GM04504 (cell line): ENCODE measurements at regions not wholly inside any gene's neighbourhood (a gene's known extent, or its start where the extent isn't known, plus 50 kb on each side); places are given as distances from the start of the nearest gene placed in this dataset.
A peak's percentile ranks its signal among the peaks of the same experiment; 100 is the strongest.

Source experiments
- DNase-seq: peaks from one replicate; pipeline ENCODE4 v3.0.0-alpha.2; 2012; ENCODE audit warnings: low read depth

- DNase-seq = no peak
Observed at GRCh38 chr13:44276061-44276460, 97.6 kb upstream of the SERP2 start.

DNA sequence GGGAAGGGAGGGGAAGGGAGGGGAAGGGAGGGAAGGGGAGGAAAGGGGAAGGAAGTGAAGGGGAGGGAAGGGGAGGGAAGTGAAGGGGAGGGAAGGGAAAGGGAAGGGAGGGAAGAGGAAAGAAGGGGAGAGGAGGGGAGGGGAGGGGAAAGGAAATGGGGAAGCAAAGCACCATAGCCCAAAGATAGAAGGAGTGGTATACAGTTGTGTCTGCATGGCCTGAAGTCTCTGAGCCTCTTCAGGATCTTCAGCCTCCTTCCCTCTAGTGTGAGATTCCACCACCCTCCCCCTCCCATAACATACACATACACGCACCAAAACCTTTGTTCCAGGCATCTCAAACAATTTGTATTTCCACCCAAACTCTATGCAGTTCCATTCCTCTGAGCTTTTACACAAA, 96.2 kb upstream of the SERP2 start:
- DNase-seq = no peak

DNA sequence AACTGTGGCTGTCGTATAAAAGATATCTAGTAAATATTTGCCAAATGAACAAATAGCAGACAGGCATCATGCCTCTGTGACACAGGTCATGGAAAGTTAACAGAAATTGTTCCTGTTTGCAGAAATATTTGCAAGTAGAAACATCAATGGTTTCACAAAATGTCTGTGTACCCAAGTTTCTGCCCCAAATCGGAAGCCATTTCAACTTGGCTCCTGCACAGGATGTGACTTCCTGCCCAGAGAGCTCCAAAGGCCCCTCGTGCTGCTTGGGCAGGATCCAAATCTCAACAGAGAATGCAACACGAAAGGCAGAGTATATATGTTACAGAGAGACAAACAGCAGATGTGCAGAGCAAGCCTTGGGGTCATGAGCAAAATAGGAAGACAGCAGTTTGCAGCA, 95.5 kb upstream of the SERP2 start:
- no peak for DNase-seq

GRCh38 chr13:44280456-44280855, 93.2 kb upstream of the SERP2 start:
- DNase-seq = no peak

GRCh38 chr13:44281252-44282000, 92.2 kb upstream of the SERP2 start:
- no peak for DNase-seq

DNA sequence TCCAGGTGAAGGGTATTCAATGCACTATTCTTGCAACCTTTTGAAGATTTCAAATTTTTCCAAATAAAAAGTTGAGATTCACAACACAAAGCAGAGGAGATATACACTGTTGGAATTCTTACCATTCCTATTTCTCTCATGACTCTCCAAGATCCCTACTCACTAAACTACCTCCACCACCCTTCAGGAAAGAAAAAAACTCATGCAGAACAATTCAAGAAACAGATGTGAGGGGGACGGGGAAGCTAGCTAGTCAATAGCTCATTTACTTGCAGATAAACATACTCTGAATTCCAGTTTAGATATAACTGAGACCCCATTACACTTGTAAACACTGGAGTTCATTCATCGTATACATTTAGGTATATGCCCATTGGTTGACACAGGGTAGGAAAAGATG, 90.0 kb upstream of the SERP2 start:
- no peak for DNase-seq

DNA sequence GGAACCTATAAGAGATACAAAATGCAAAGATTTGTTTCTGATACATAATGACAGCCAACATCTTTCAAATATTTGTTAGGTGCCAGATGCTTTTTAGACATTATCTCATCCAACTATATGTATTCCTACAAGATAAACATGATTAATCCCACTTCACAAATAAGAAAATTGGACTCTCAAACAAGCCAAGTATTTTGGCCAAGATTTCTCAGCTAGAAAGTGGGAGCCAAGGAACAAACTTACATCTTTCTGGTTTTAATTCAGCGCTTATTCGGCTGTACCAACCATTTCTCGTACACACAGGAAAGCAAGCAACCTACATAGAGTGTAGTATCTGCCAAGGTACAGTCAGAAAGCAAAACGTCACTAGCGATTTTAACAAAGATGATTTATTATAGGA, 85.7 kb upstream of the SERP2 start:
- DNase-seq = no peak

DNA sequence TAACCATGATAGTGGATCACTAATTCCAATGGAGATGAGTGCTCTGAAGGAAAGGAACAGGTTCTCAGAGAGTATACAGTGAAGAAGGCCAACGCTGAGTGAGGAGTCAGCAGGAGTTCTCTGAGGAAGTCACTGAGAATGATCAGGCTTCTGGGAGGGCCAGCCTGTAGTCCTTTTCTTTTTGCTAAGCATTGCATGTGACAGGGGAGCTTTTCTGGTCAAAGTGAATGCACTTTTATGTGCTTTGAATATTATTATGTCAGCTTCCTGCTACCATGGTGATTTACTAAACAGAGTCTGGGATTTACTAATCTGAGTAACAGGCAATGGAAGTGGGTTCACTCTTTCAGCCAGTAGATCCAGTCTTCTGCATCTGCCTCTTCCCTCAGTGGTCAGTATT, 81.1 kb upstream of the SERP2 start:
- DNase-seq = no peak

- no peak for DNase-seq
Observed at GRCh38 chr13:44293374-44293773, 80.2 kb upstream of the SERP2 start.

- DNase-seq = no peak
Observed at GRCh38 chr13:44293908-44294735, 79.5 kb upstream of the SERP2 start.

DNA sequence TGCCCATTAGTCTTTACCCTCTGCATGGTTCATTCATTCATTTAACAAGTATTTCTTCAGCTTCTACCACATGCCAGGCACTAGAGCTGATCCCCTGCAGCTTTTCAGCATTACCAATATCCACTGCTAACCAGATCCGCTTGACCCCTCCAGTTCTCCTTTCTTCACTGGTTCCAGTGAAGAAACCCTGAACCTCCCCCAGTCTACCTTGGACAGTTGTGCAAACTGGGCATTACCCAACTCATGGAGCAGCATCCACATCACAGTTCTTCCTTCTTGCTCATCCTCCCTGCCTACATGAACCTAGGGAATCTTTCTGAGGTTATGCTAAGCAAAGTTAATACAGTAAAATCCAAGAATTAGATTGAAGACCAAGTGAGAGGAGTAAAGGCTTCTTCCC, 78.7 kb upstream of the SERP2 start:
- no peak for DNase-seq

DNA sequence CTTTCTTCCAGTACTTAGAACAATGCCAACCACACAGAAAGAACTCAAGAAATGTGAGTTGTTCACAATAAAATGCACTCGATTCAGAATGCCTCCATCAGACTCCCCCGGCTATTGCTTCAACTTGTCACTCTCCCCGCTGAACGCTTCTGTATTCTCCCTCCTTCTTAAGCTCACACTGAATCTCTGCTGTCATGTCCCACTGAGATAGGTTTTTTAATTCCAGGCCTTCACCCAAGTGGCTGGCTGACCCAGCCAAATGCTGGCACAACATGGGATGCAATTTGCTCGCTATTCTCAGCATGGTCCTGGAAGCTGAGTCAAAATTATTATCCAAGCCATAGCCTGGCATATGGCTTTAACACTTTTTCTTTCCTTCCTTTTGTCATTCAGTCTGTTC, 76.8 kb upstream of the SERP2 start:
- no peak for DNase-seq

DNA sequence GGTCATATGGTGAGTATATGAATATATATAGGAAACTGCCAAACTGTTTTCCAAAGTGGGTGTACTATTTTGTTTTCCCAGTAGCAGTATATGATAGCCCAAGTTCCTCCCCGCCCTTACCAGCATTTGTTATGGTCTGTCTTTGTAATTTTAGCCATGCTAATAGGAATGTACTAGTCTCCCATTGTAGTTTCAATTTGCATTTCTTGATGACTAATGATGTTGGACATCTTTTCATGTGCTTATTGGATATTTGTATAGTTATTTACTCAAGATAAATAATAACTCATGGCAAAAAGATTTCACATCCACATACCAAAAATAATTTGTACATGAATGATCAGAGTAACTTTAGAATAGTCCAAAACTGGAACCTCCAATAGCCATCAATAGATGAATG, 75.3 kb upstream of the SERP2 start:
- no peak for DNase-seq

GRCh38 chr13:44299152-44299943, 74.3 kb upstream of the SERP2 start:
- no peak for DNase-seq

GRCh38 chr13:44300895-44301638, 72.6 kb upstream of the SERP2 start:
- DNase-seq = peak; percentile 52

DNA sequence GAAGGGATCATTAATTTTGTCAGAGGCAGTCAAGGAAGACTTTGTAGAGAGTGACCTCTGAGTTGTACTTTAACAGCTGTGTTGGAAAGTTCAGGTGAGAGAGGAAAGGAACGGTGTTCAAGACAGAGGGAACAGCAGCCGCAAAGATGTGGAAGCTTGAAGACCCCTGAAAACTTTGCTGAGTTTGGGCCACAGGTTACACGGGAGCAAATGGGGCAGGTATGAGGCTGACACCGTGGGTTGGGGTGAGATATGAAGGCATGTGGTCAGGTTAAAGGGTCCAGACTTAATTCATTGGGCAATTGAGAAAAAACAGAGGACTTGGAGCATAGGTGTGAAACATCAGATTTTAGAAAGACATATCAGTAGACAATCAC, 72.0 kb upstream of the SERP2 start:
- DNase-seq = no peak

- DNase-seq = no peak
Observed at GRCh38 chr13:44302233-44302632, 71.4 kb upstream of the SERP2 start.

GRCh38 chr13:44302940-44303575, 70.6 kb upstream of the SERP2 start:
- no peak for DNase-seq

- DNase-seq = no peak
Observed at GRCh38 chr13:44303681-44304432, 69.8 kb upstream of the SERP2 start.

GRCh38 chr13:44304433-44304725, 69.2 kb upstream of the SERP2 start:
- no peak for DNase-seq

GRCh38 chr13:44305286-44305685, 68.3 kb upstream of the SERP2 start:
- no peak for DNase-seq
